ENCODE measurements at regions not wholly inside any gene's neighbourhood (a gene's known extent, or its start where the extent isn't known, plus 50 kb on each side); places are given as distances from the start of the nearest gene placed in this dataset.

- intact Hi-C loops (cut with micrococcal nuclease; ENCODE audit: unreplicated experiment) = no loop called here
These were observed 626.0 kb upstream of the SEL1L start for GRCh38 chr14:82159624-82160023.

GRCh38 chr14:82180139-82180538 is 646.5 kb upstream of the SEL1L start:
- H3K27me3 Mint-ChIP-seq (ENCODE audit: insufficient read depth, unreplicated experiment) = peaks cover 5% of the 10 kb centered on the region
- no peak overlapping the region for H3K27ac Mint-ChIP-seq (ENCODE audit: unreplicated experiment)
- H3K4me3 ChIP-seq (ENCODE audit: low read depth, low read length) = no peak overlapping the region
- ChIA-PET CTCF (no interaction called here), POLR2A (no interaction called here)
- no peaks in the 10 kb centered on the region for H3K27me3 ChIP-seq (replicated peaks; ENCODE audit: control insufficient read depth, insufficient read depth, low read length)
- no peaks in the 10 kb centered on the region for H3K36me3 Mint-ChIP-seq (ENCODE audit: insufficient read depth, unreplicated experiment)
- H3K4me1 Mint-ChIP-seq (ENCODE audit: low read depth, unreplicated experiment) = no peaks in the 10 kb centered on the region
- H3K36me3 ChIP-seq (ENCODE audit: control insufficient read depth, insufficient read depth, low read length) = no peaks in the 10 kb centered on the region
- no peaks in the 10 kb centered on the region for H3K4me1 ChIP-seq
- BruUV-seq (replicated peaks) = no TSS peak
- no peak for TF ChIP-seq CTCF (IDR thresholded peaks at IDR 0.05; ENCODE audit: insufficient read depth in 1 of 2, low read depth in 1 of 2, low read length in 1 of 2, severe bottlenecking in 1 of 2, unreplicated experiment in 1 of 2)
- intact Hi-C loops (cut with micrococcal nuclease; ENCODE audit: unreplicated experiment) = no loop called here
- peaks cover 22% of the 10 kb centered on the region for H3K9me3 Mint-ChIP-seq (ENCODE audit: unreplicated experiment)
- peaks cover 5% of the 10 kb centered on the region; the same call in 1 of the 2 replicates for H3K9me3 ChIP-seq
- no peak overlapping the region for H3K4me3 Mint-ChIP-seq (ENCODE audit: unreplicated experiment)
- DNase-seq = no peak

More at GRCh38 chr14:82159624-82160023, 626.0 kb upstream of the SEL1L start:
- Mint-ChIP-seq H3K4me1 (ENCODE audit: low read depth, unreplicated experiment) (no peaks in the 10 kb centered on the region), H3K4me3 (ENCODE audit: unreplicated experiment) (no peak overlapping the region), H3K9me3 (ENCODE audit: unreplicated experiment) (peaks cover 9% of the 10 kb centered on the region), H3K36me3 (ENCODE audit: insufficient read depth, unreplicated experiment) (no peaks in the 10 kb centered on the region), H3K27me3 (ENCODE audit: insufficient read depth, unreplicated experiment) (no peaks in the 10 kb centered on the region), H3K27ac (ENCODE audit: unreplicated experiment) (no peak overlapping the region)
- ChIA-PET POLR2A (no interaction called here), CTCF (no interaction called here)
- no peak for TF ChIP-seq CTCF (IDR thresholded peaks at IDR 0.05; ENCODE audit: insufficient read depth in 1 of 2, low read depth in 1 of 2, low read length in 1 of 2, severe bottlenecking in 1 of 2, unreplicated experiment in 1 of 2)
- no peaks in the 10 kb centered on the region for H3K36me3 ChIP-seq (ENCODE audit: control insufficient read depth, insufficient read depth, low read length)
- H3K9me3 ChIP-seq = peaks cover 6% of the 10 kb centered on the region; the same call in 1 of the 2 replicates
- no peaks in the 10 kb centered on the region for H3K27me3 ChIP-seq (replicated peaks; ENCODE audit: control insufficient read depth, insufficient read depth, low read length)
- no peak for DNase-seq
- H3K4me1 ChIP-seq = no peaks in the 10 kb centered on the region
- H3K4me3 ChIP-seq (ENCODE audit: low read depth, low read length) = no peak overlapping the region
- BruUV-seq (replicated peaks) = no TSS peak

- Mint-ChIP-seq H3K4me3 (ENCODE audit: unreplicated experiment) (no peak overlapping the region), H3K36me3 (ENCODE audit: insufficient read depth, unreplicated experiment) (no peaks in the 10 kb centered on the region), H3K27ac (ENCODE audit: unreplicated experiment) (no peak overlapping the region), H3K4me1 (ENCODE audit: low read depth, unreplicated experiment) (no peaks in the 10 kb centered on the region), H3K9me3 (ENCODE audit: unreplicated experiment) (peaks cover 37% of the 10 kb centered on the region), H3K27me3 (ENCODE audit: insufficient read depth, unreplicated experiment) (peaks cover 2% of the 10 kb centered on the region)
- DNase-seq = no peak
- intact Hi-C loops (cut with micrococcal nuclease; ENCODE audit: unreplicated experiment) = no loop called here
- no peaks in the 10 kb centered on the region for H3K4me1 ChIP-seq
- no peaks in the 10 kb centered on the region for H3K27me3 ChIP-seq (replicated peaks; ENCODE audit: control insufficient read depth, insufficient read depth, low read length)
- CTCF ChIA-PET = no interaction called here
- peaks cover 5% of the 10 kb centered on the region; the same call in 1 of the 2 replicates for H3K9me3 ChIP-seq
- TF ChIP-seq CTCF (IDR thresholded peaks at IDR 0.05; ENCODE audit: insufficient read depth in 1 of 2, low read depth in 1 of 2, low read length in 1 of 2, severe bottlenecking in 1 of 2, unreplicated experiment in 1 of 2) = no peak
- no peaks in the 10 kb centered on the region for H3K36me3 ChIP-seq (ENCODE audit: control insufficient read depth, insufficient read depth, low read length)
- no peak overlapping the region for H3K4me3 ChIP-seq (ENCODE audit: low read depth, low read length)
- POLR2A ChIA-PET = no interaction called here
- no TSS peak for BruUV-seq (replicated peaks)
These were observed 649.0 kb upstream of the SEL1L start for GRCh38 chr14:82182646-82183045.

Measured in Caco-2 (cell line).